Mesenchymal stem cell (in vitro differentiated cells and primary cell): ENCODE measurements at regions not wholly inside any gene's neighbourhood (a gene's known extent, or its start where the extent isn't known, plus 50 kb on each side); places are given as distances from the start of the nearest gene placed in this dataset.

ENCODE experiments used
- DNase-seq: peaks from one replicate; pipeline ENCODE4 v3.0.0-alpha.2; 2013
- H2AFZ ChIP-seq: one replicate; pipeline ENCODE4 v1.6.1; 2013; ENCODE audit warnings: low read depth, mild to moderate bottlenecking, control low read depth, inconsistent platforms, low read length, moderate library complexity
- H2AK5ac ChIP-seq: 2 replicates; pipeline ENCODE4 v1.6.1; 2013; ENCODE audit warnings: low read length, moderate library complexity, mild to moderate bottlenecking, inconsistent platforms; ENCODE audit not compliant: severe bottlenecking
- H2BK120ac ChIP-seq: one replicate; pipeline ENCODE4 v1.6.1; 2013; ENCODE audit warnings: low read depth, mild to moderate bottlenecking, inconsistent platforms, low read length, moderate library complexity
- H2BK12ac ChIP-seq, 2 experiments: one replicate each; pipeline ENCODE4 v1.6.1; 2013; ENCODE audit warnings: inconsistent platforms in 2 of 2, low read length in 2 of 2, mild to moderate bottlenecking in 2 of 2, moderate library complexity in 2 of 2, control low read depth in 1 of 2
- H2BK15ac ChIP-seq: one replicate; pipeline ENCODE4 v1.6.1; 2013; ENCODE audit warnings: mild to moderate bottlenecking, low read depth, inconsistent platforms; ENCODE audit not compliant: poor library complexity, severe bottlenecking
- H2BK5ac ChIP-seq: 2 replicates; pipeline ENCODE4 v1.6.1; 2013; ENCODE audit warnings: low read depth, mild to moderate bottlenecking, low read length, control low read depth, inconsistent platforms; ENCODE audit not compliant: poor library complexity, severe bottlenecking
- H3K14ac ChIP-seq, 2 experiments: one replicate each; pipeline ENCODE4 v1.6.1; 2013; ENCODE audit warnings: inconsistent platforms in 2 of 2, low read length in 2 of 2, control low read depth in 1 of 2, mild to moderate bottlenecking in 1 of 2, moderate library complexity in 1 of 2
- H3K18ac ChIP-seq, 2 experiments: one replicate each; pipeline ENCODE4 v1.6.1; 2013; ENCODE audit warnings: inconsistent platforms in 2 of 2, low read length in 2 of 2, control low read depth in 1 of 2, low read depth in 1 of 2, mild to moderate bottlenecking in 1 of 2
- H3K23ac ChIP-seq, 2 experiments: one replicate each; pipeline ENCODE4 v1.6.1; 2013; ENCODE audit warnings: inconsistent platforms in 2 of 2, low read length in 2 of 2, mild to moderate bottlenecking in 2 of 2, moderate library complexity in 2 of 2, control low read depth in 1 of 2
- H3K27ac ChIP-seq: 2 replicates; pipeline ENCODE4 v1.5.1; 2013; ENCODE audit warnings: mild to moderate bottlenecking, moderate library complexity, low read length, control low read depth, inconsistent platforms; ENCODE audit not compliant: poor library complexity, severe bottlenecking
- H3K27me3 ChIP-seq, 2 experiments: 2 replicates each; pipeline versions ENCODE4 v1.6.1 to v1.7.0; 2013; ENCODE audit warnings: low read length in 2 of 2, mild to moderate bottlenecking in 2 of 2, moderate library complexity in 2 of 2, control low read depth in 1 of 2, inconsistent platforms in 1 of 2; ENCODE audit not compliant: control insufficient read depth in 1 of 2, insufficient read depth in 1 of 2
- H3K36me3 ChIP-seq, 2 experiments: 2 replicates each; pipeline versions ENCODE4 v1.6.1 to v1.7.0; 2013; ENCODE audit warnings: low read length in 2 of 2, control low read depth in 1 of 2, inconsistent platforms in 1 of 2, low read depth in 1 of 2, mild to moderate bottlenecking in 1 of 2; ENCODE audit not compliant: insufficient read depth in 2 of 2, control insufficient read depth in 1 of 2
- H3K4ac ChIP-seq, 2 experiments: one replicate each; pipeline ENCODE4 v1.6.1; 2013; ENCODE audit warnings: inconsistent platforms in 2 of 2, low read length in 2 of 2, mild to moderate bottlenecking in 2 of 2, moderate library complexity in 2 of 2, control low read depth in 1 of 2, low read depth in 1 of 2
- H3K4me1 ChIP-seq: 2 replicates; pipeline ENCODE4 v1.6.1; 2013; ENCODE audit warnings: low read depth, low read length, control low read depth; ENCODE audit not compliant: control insufficient read depth, insufficient read depth
- H3K4me2 ChIP-seq: 2 replicates; pipeline ENCODE4 v1.6.1; 2013; ENCODE audit warnings: low read length, mild to moderate bottlenecking, inconsistent platforms; ENCODE audit not compliant: poor library complexity, severe bottlenecking
- H3K4me3 ChIP-seq, 2 experiments: 2 replicates each; pipeline versions ENCODE4 v1.5.1 to v1.7.0; 2013; ENCODE audit warnings: low read length in 2 of 2, mild to moderate bottlenecking in 2 of 2, control low read depth in 1 of 2, low read depth in 1 of 2; ENCODE audit not compliant: insufficient read depth in 1 of 2
- H3K79me1 ChIP-seq: replicated peaks from 2 replicates; pipeline ENCODE4 v1.6.1; 2013; ENCODE audit warnings: mild to moderate bottlenecking, control low read depth, low read length, inconsistent platforms; ENCODE audit not compliant: poor library complexity, severe bottlenecking
- H3K9ac ChIP-seq: 2 replicates; pipeline ENCODE4 v1.7.0; 2013; ENCODE audit warnings: mild to moderate bottlenecking, low read length, moderate library complexity
- H3K9me3 ChIP-seq: 2 replicates; pipeline ENCODE4 v1.7.0; 2013; ENCODE audit warnings: mild to moderate bottlenecking, low read length; ENCODE audit not compliant: control insufficient read depth
- H4K8ac ChIP-seq: one replicate; pipeline ENCODE4 v1.6.1; 2013; ENCODE audit warnings: inconsistent platforms, mild to moderate bottlenecking, low read length, moderate library complexity
- H4K91ac ChIP-seq: one replicate; pipeline ENCODE4 v1.6.1; 2013; ENCODE audit warnings: mild to moderate bottlenecking, low read length, inconsistent platforms
- WGBS: methylation state at CpG from one replicate; pipeline ENCODE4 v1.1.7; 2013; ENCODE audit warnings: mixed read lengths; 5-methylcytosine and 5-hydroxymethylcytosine counted together

DNA sequence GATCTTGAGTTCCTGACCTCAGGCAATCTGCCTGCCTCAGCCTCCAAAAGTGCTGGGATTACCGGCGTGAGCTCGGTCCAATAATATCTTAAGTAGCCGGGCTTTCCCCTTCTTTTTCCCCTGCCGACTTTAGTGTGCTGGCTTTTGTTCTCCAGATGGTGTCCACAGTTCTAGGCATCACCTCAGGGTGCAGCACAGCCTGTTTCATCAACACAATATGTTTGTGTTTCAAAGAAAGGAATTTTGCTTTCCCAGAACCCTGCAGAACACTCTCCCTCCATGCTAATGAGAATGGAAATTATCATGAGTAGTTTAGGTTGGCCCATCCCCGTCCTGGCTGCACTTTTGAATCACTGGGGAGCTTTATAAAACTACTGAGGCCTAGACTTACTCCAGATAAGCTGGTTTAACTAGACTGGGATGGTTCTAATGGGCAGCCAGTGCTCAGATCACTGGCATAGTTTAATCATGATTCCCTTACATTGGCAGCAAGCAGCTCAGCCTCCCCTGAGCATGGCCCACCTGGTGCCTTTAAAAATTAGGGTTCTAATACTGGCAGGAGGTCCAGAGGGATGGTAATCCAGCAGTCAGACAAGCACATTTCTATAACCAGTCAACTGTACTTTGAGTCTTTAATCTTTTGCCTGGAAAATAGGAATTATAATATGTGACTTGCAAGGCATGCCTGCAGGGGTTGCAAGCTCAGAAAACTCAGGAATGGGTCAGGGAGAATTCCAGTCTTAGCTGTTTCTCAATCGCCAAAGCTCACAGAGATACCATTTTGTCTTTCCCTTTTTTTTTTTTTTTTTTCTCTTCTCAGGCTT, 127.6 kb upstream of the RASGRP1 start:
- no peak overlapping the region for H2AK5ac ChIP-seq
- no peak overlapping the region for H4K91ac ChIP-seq
- H2AFZ ChIP-seq = no peak overlapping the region
- no peak overlapping the region for H3K4ac ChIP-seq
- no peaks in the 10 kb centered on the region for H3K27me3 ChIP-seq
- H3K4me3 ChIP-seq = no peak overlapping the region
- no peak for DNase-seq
- no peaks in the 10 kb centered on the region for H3K79me1 ChIP-seq
- H3K4me2 ChIP-seq = no peak overlapping the region
- H2BK120ac ChIP-seq = no peak overlapping the region
- no peak overlapping the region for H2BK12ac ChIP-seq
- no peak overlapping the region for H3K9ac ChIP-seq
- no peak overlapping the region for H3K18ac ChIP-seq
- no peak overlapping the region for H3K27ac ChIP-seq
- H2BK5ac ChIP-seq = no peak overlapping the region
- WGBS = 91% methylated on average over 7 of the region's 7 CpGs
- no peaks in the 10 kb centered on the region for H3K9me3 ChIP-seq
- H3K36me3 ChIP-seq = no peaks in the 10 kb centered on the region
- no peak overlapping the region for H2BK15ac ChIP-seq
- H3K14ac ChIP-seq = no peak overlapping the region
- no peak overlapping the region for H4K8ac ChIP-seq
- H3K23ac ChIP-seq = no peak overlapping the region
- H3K4me1 ChIP-seq = peaks cover 3% of the 10 kb centered on the region

DNA sequence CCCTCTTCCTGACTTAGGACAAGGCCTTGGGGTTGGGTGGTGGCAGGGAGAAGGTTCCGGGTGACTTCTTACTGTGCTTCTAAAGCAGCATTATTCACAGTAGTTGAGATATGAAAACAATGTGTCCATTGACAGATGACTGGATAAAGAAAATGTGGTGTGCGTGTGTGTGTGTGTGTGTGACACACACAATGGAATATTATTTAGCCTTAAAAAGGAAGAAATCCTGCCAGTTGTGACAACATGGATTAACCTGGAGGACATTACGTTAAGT, 128.1 kb upstream of the RASGRP1 start:
- WGBS = 84% methylated on average over 2 of the region's 3 CpGs
- no peak overlapping the region for H4K8ac ChIP-seq

DNA sequence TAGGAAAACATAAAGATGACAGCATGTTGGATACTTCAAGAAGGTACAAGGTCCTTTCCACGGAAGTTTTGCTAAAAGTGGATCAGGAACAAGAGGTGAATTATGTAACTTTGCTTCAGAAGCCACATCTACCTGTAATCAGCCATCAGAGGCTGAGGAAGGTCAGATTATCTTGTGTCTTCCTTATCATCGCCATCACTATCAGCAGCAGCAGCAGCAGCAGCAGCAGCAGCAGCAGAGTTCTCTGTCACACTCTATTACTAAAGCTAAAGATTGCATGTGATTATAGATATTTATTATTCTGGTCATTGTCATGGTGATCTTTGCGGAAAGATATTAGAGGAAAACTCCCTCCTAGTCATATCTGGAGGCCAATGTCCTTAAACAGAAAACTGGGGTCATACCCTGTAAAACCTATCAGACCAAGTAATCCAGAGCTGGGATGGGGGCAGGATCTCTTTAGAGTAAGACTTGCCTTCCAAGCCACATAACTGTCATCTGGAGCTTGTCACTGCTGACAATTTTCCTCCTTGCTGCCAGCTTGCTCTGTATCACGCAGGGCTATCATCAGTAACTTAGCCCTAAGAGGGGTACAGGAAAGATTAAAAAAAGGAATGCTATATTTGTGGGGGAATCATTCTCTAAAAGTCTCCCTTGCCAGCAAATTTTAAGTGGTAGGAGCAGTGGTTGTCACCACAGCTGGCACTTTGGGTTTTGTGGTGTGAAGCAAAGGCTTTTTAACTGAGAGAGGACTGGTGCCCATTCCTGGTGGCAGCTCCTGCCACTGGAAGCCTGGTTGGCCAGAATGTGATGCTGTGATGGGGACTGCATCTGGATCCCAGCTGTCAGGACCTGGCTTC, 130.9 kb upstream of the RASGRP1 start:
- no peak overlapping the region for H2BK12ac ChIP-seq
- H2AK5ac ChIP-seq = no peak overlapping the region
- no peak overlapping the region for H2BK5ac ChIP-seq
- peaks cover 3% of the 10 kb centered on the region for H3K4me1 ChIP-seq
- H3K18ac ChIP-seq = no peak overlapping the region
- no peak overlapping the region for H2BK120ac ChIP-seq
- H4K8ac ChIP-seq = no peak overlapping the region
- H3K27ac ChIP-seq = no peak overlapping the region
- WGBS = 82% methylated on average over 2 of the region's 4 CpGs
- no peak overlapping the region for H2BK15ac ChIP-seq
- H3K36me3 ChIP-seq = no peaks in the 10 kb centered on the region
- no peak overlapping the region for H2AFZ ChIP-seq
- no peak overlapping the region for H4K91ac ChIP-seq
- no peaks in the 10 kb centered on the region for H3K27me3 ChIP-seq
- no peak overlapping the region for H3K14ac ChIP-seq
- H3K23ac ChIP-seq = no peak overlapping the region
- no peaks in the 10 kb centered on the region for H3K9me3 ChIP-seq
- peak; percentile 16 for DNase-seq
- H3K9ac ChIP-seq = no peak overlapping the region
- H3K79me1 ChIP-seq = no peaks in the 10 kb centered on the region
- H3K4me2 ChIP-seq = no peak overlapping the region
- no peak overlapping the region for H3K4ac ChIP-seq
- no peak overlapping the region for H3K4me3 ChIP-seq

More for the DNA sequence above, 128.1 kb upstream of the RASGRP1 start:
- Histone ChIP-seq H2AK5ac (no peak overlapping the region), H3K23ac (no peak overlapping the region), H3K27ac (no peak overlapping the region), H3K18ac (no peak overlapping the region), H3K4me1 (peaks cover 3% of the 10 kb centered on the region), H3K9ac (no peak overlapping the region), H2BK120ac (no peak overlapping the region), H3K36me3 (no peaks in the 10 kb centered on the region), H3K4ac (no peak overlapping the region), H2AFZ (no peak overlapping the region), H3K14ac (no peak overlapping the region), H3K9me3 (no peaks in the 10 kb centered on the region), H2BK15ac (no peak overlapping the region), H3K27me3 (no peaks in the 10 kb centered on the region), H3K4me2 (no peak overlapping the region), H4K91ac (no peak overlapping the region), H2BK12ac (no peak overlapping the region), H3K4me3 (no peak overlapping the region), H2BK5ac (no peak overlapping the region), H3K79me1 (no peaks in the 10 kb centered on the region)
- no peak for DNase-seq

DNA sequence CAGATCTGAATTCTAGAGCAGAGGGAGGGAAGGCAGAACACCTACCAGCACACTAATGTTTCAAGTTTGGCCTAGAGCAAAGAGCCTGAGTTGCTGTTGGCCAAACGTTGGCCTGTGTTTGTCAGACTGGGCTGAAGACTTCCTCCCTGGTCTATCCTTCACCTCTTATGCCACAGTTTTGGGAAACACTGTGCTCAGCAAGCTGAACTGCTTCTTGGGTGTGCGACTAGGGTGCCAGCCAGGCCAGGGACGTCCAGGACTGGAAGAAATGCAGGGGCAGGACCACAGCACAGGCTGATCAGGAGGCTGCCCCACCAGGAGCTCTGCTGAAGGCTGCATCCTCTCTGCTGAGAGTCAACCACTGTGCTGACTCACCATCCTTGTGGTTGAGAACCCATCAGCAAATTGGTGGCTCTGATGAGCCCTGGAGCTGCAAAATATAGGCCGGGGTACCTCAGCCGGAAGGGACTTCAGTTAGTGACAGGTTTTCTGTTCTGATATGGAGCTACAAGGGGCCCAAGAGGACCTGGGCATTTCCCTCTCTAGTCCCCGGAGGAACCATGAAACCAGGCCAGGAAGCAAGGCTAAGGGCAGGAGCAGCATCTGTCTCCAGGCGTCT, 131.6 kb upstream of the RASGRP1 start:
- Histone ChIP-seq H2BK120ac (no peak overlapping the region), H3K4me2 (no peak overlapping the region), H3K4me3 (no peak overlapping the region), H3K14ac (no peak overlapping the region), H3K27ac (no peak overlapping the region), H3K9ac (no peak overlapping the region), H2BK15ac (no peak overlapping the region), H2AK5ac (no peak overlapping the region), H4K8ac (no peak overlapping the region), H2AFZ (no peak overlapping the region), H3K4me1 (peaks cover 3% of the 10 kb centered on the region), H3K27me3 (peaks cover 0 to 1% of the 10 kb centered on the region in 2 experiments), H3K18ac (no peak overlapping the region), H2BK5ac (no peak overlapping the region), H3K79me1 (no peaks in the 10 kb centered on the region), H3K9me3 (no peaks in the 10 kb centered on the region), H4K91ac (no peak overlapping the region), H3K36me3 (no peaks in the 10 kb centered on the region), H3K23ac (no peak overlapping the region), H2BK12ac (no peak overlapping the region), H3K4ac (no peak overlapping the region)
- peak; percentile 49 for DNase-seq
- WGBS = 81% methylated on average over 7 of the region's 7 CpGs
